ENCODE measurements at regions not wholly inside any gene's neighbourhood (a gene's known extent, or its start where the extent isn't known, plus 50 kb on each side); places are given as distances from the start of the nearest gene placed in this dataset.

DNA sequence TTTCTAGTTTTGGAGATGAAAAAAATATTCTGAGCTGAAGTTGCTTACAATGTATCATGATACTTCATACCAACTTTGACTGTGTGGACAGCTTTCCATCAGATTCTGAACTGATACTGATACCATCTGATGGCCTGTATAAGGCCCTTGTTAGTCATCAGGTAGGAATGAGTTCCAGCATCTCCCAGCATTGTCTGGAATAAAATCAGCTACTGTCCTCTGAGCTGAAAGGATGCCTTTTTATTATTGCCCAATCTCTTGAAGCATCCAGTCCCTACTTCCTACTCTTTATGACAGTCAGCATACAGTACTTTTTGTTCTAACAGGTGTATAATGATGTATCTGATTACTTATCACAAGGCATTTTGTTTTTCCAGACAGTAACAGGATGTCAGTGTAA lies 70.6 kb upstream of the EYA4 start:
- no peak overlapping the region for H4K8ac ChIP-seq (ENCODE audit: extremely low read depth, insufficient read depth, low read length)
- peak overlapping the region; percentile 61; the same call in 1 of the 2 replicates for H2BK5ac ChIP-seq (ENCODE audit: low read depth, low read length)
- H3K4me3 ChIP-seq (ENCODE audit: extremely low read depth in 1 of 4, insufficient read depth in 2 of 4, low read depth in 3 of 4, low read length in 4 of 4): no peak overlapping the region
- H3K79me2 ChIP-seq (ENCODE audit: control insufficient read depth in 1 of 2, insufficient read depth in 2 of 2, low read length in 2 of 2): no peaks in the 10 kb centered on the region
- TF ChIP-seq CHD2 (IDR thresholded peaks at IDR 0.05; ENCODE audit: low read length): no peak
- peak; percentile 50; the same call in 1 of the 2 replicates for TF ChIP-seq CEBPB (IDR thresholded peaks at IDR 0.05; ENCODE audit: low read depth, low read length)
- no peak for TF ChIP-seq SIRT6 (IDR thresholded peaks at IDR 0.05; ENCODE audit: low read length)
- no peak for TF ChIP-seq PHF8 (conservative IDR thresholded peaks at IDR 0.05; ENCODE audit: low read depth, low read length)
- TF ChIP-seq KDM1A (IDR thresholded peaks at IDR 0.05; ENCODE audit: borderline replicate concordance, low read length): no peak
- H3K36me3 ChIP-seq (ENCODE audit: control insufficient read depth in 2 of 4, insufficient read depth in 4 of 4, low read length in 3 of 4): no peaks in the 10 kb centered on the region
- H3K23ac ChIP-seq (ENCODE audit: insufficient read length): no peak overlapping the region
- no peaks in the 10 kb centered on the region for H3K27me3 ChIP-seq (replicated peaks in 1 of 4; ENCODE audit: control insufficient read depth in 3 of 4, extremely low read depth in 1 of 4, insufficient read depth in 3 of 4, low read length in 3 of 4)
- no peak overlapping the region for H2BK15ac ChIP-seq (ENCODE audit: low read length)
- POLR2A ChIA-PET (ENCODE audit: partially characterized antibody): interaction anchor here (1.0 kb wide), 1 partner anchor 352 kb away, joined by 3 read pairs; no protein-coding TSS in a partner anchor
- no peak overlapping the region for H2AFZ ChIP-seq (ENCODE audit: low read length)
- CTCF ChIA-PET (ENCODE audit: partially characterized antibody): interaction anchor here (0.8 to 1.8 kb wide), 5 partner anchors 14 to 753 kb away, joined by 3 to 6 read pairs (median 4); no protein-coding TSS in a partner anchor
- FAIRE-seq: no peak
- H3K4me1 ChIP-seq (replicated peaks in 1 of 4; ENCODE audit: control insufficient read depth in 3 of 4, insufficient read depth in 4 of 4, low read length in 3 of 4): peaks cover 0 to 6% (median 0%) of the 10 kb centered on the region in 4 experiments; a peak in 1 of 7 replicates
- no peak overlapping the region for H3K4me2 ChIP-seq (ENCODE audit: insufficient read depth in 1 of 2, low read depth in 2 of 2, low read length in 2 of 2)
- H2BK20ac ChIP-seq (ENCODE audit: low read length): peak overlapping the region; percentile 76; the same call in 1 of the 2 replicates
- no peak overlapping the region for H2BK120ac ChIP-seq (replicated peaks; ENCODE audit: low read depth, low read length)
- H2AK5ac ChIP-seq (ENCODE audit: low read depth, low read length): no peak overlapping the region
- no peak overlapping the region for H3K56ac ChIP-seq (replicated peaks; ENCODE audit: insufficient read length, low read depth, low read length)
- no peaks in the 10 kb centered on the region for H3K23me2 ChIP-seq (ENCODE audit: low read depth, low read length)
- DNase-seq (ENCODE audit: low read depth in 1 of 2, low spot score in 2 of 2): no peak
- H4K5ac ChIP-seq (ENCODE audit: insufficient read length, low read depth, low read length): no peak overlapping the region
- no peaks in the 10 kb centered on the region for H3K79me1 ChIP-seq (ENCODE audit: low read depth, low read length)
- no peak overlapping the region for H3K9ac ChIP-seq (replicated peaks in 1 of 4; ENCODE audit: extremely low read depth in 1 of 4, low read depth in 3 of 4, low read length in 3 of 4)
- no peak overlapping the region for H3K4ac ChIP-seq (replicated peaks; ENCODE audit: insufficient read length, low read depth, low read length)
- H4K91ac ChIP-seq (replicated peaks; ENCODE audit: insufficient read length, low read length): peak overlapping the region; percentile 17
- H4K20me1 ChIP-seq (replicated peaks in 1 of 2; ENCODE audit: control insufficient read depth in 1 of 2, insufficient read depth in 2 of 2, low read length in 2 of 2): no peaks in the 10 kb centered on the region
- no peak overlapping the region for H3K14ac ChIP-seq (ENCODE audit: insufficient read length)
- H3K18ac ChIP-seq (ENCODE audit: extremely low read depth, low read length): no peak overlapping the region
- peaks cover 9 to 10% of the 10 kb centered on the region in 2 experiments; a peak in 2 of 4 replicates for H3K9me3 ChIP-seq (ENCODE audit: insufficient read depth in 2 of 2, low read depth in 1 of 2, low read length in 1 of 2)
- no peak overlapping the region for H3K27ac ChIP-seq (ENCODE audit: low read depth, low read length)
- peak overlapping the region; percentile 56; the same call in 1 of the 2 replicates for H2BK12ac ChIP-seq (ENCODE audit: low read depth, low read length)

Measured in H1 (cell line).